Stimulated activated CD4-positive, alpha-beta T cell treated with anti-CD3 and anti-CD28 coated beads, Interleukin-4, amount 100 ng/mL, for 1 hour (primary cell): ENCODE measurements at regions not wholly inside any gene's neighbourhood (a gene's known extent, or its start where the extent isn't known, plus 50 kb on each side); places are given as distances from the start of the nearest gene placed in this dataset.
"Not testable (repeated sequence)": the region's sequence is repeated elsewhere in the genome, so short reads cannot be mapped to it uniquely, and the experiment has no call there.

ENCODE experiments used
- DNase-seq: peaks from one replicate; pipeline ENCODE4 v3.0.0-alpha.2; 2020

DNA sequence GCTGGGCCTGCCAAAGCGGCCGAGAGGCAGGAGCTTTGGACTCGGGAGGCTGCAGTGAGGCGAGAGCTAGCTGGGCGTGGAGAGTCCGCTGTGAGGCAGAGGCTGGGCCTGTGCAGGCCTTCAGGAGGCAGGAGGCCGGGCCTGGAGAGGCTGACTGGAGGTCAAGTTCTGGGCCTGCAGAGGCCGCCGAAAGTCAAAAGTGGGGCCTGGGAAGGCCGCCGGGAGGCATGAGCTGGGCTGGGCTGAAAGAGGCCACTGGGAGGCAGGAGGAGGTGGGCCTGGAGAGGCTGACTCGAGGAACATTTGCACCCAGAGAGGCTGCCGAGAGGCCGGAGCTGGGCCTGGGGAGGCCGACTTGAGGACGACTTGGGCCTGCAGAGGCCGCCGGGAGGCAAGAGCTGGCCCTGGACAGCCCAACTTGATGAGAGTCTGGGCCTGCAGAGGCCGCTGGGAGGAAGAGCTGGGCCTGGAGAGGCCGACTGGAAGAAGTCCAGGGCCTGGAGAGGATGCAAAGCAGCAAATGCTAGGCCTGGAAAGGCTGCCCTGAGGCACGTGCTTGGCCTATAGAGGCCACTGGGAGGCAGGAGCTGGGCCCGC lies 72.7 kb upstream of the COBL start:
- DNase-seq, result not testable (repeated sequence)

DNA sequence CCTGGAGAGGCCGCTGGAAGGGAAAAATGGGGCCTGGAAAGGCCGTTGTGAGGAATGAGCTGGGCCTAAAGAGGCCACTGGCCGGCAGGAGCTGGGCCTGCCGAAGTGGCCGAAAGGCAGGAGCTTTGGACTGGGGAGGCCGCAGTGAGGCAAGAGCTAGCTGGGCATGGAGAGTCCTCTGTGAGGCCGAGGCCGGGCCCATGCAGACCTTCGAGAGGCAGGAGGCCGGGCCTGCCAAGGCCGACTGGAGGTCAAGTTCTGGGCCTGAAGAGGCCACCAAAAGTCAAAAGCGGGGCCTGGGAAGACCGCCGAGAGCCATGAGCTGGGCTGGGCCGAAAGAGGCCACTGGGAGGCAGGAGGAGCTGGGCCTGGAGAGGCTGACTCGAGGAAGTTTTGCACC lies 71.6 kb upstream of the COBL start:
- not testable (repeated sequence) for DNase-seq

GRCh38 chr7:51386806-51387568 lies 70.4 kb upstream of the COBL start:
- not testable (repeated sequence) for DNase-seq

DNA sequence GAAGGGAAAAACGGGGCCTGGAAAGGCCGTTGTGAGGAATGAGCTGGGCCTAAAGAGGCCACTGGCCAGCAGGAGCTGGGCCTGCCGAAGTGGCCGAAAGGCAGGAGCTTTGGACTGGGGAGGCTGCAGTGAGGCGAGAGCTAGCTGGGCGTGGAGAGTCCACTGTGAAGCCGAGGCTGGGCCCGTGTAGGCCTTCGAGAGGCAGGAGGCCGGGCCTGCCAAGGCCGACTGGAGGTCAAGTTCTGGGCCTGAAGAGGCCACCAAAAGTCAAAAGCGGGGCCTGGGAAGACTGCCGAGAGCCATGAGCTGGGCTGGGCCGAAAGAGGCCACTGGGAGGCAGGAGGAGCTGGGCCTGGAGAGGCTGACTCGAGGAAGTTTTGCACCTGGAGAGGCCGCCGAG lies 69.6 kb upstream of the COBL start:
- DNase-seq, result not testable (repeated sequence)

GRCh38 chr7:51382243-51382642 lies 65.6 kb upstream of the COBL start:
- DNase-seq, result not testable (repeated sequence)

DNA sequence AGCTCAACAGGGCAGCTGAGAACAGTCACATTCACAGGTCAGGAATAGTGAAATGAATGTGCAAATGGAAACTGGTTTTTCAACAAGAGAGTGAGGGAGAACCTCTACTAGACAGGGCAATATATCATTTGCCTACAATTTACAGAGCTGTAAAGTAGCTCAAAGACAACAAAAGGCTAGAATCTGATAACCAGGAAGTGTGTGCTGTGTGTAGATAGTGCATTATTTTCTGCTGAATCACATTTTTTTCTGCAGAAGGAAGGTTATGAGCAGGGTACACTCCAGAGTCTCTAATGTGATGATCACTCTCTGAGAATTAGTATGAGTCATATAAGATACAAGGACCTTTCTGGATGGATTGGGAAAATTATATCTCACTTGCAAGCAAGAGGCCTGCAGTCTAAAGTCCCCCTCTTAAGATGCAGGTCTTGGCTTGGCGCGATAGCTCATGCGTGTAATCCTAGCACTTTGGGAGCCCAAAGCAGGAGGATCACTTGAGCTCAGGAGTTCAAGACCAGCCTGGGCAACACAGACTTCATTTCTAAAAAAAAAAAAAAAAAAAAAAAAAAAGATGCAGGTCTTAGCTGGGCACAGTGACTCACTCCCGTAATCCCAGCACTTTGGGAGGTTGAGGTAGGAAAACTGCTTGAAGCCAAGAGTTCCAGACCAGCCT lies 59.9 kb upstream of the COBL start:
- DNase-seq, result no peak

DNA sequence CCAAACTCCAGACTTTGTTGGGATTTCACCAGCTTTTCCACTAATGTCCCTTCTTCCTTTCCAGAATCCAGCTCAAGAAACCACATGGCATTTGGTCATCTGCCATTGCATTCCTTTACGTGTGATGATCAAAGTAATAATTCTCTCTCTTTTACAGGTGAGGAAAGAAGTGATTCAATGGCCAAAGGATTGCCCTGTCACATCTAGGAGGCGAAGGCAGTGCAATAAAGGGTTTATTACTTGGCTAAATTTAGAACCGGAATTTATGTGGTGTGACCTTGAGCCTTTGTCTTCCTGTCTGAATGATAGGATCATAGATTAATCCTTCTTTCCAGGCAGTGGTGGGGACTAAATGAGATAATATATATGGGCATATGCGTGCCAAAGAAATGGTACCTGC lies 58.3 kb upstream of the COBL start:
- DNase-seq, result no peak

DNA sequence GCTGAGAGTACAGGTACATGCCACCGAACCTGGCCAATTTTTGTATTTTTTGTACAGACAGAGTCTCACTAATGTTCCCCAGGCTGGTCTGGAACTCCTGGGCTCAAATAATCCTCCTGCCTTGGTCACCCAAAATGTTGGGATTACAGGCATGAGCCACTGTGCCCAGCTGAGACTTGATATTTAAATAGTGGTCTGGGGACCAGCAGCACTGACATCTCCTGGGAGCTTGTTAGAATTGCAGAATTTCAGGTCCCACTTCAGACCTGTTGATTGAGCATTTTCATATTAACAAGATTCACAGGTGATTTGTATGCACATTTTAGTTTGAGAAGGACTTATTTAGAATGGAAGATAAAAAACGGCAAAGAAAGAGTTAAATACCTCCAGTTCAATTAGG lies 57.0 kb upstream of the COBL start:
- not testable (repeated sequence) for DNase-seq

- DNase-seq, result no peak
These were observed 53.1 kb upstream of the COBL start for GRCh38 chr7:51369746-51370145.

DNA sequence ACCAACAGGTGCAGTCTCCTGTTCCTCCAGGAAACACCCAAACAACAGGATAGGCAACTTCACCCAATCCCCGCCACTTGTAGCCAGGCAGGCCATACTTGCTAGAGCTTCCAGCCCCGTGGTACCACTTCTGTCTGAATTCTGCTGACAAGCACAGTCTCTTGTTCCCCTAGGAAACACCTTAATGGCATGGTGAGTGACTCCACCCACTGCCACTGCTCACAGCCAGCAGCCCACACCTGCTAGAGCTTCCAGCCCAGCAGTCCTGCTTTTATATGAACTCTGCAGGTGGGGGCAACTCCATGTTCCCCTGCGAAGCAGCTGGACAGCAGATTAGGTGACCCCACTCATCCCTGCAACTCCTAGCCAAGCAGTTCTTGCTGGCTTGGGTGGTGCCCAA lies 52.6 kb upstream of the COBL start:
- not testable (repeated sequence) for DNase-seq

DNA sequence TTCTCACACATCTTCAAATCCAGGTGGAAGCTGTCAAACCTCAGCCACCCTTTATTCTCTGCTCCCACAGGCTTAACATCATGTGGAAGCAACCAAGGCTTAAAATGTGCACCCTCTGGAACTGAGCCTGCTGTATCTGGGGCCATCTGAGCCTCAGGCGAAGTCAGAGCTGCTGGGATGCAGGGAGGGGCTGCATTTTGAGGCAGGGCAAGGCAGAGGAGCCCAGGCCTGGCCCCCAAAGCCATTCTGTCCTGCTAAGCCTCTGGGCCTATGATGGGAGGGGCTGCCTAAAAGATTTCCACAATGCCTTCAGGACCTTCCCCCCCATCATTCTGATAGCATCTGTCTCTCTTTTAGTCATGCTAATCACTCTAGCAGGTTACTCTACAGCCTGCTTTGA lies 51.7 kb upstream of the COBL start:
- no peak for DNase-seq

- no peak for DNase-seq
These were observed 51.0 kb upstream of the COBL start for GRCh38 chr7:51367614-51367968.

DNA sequence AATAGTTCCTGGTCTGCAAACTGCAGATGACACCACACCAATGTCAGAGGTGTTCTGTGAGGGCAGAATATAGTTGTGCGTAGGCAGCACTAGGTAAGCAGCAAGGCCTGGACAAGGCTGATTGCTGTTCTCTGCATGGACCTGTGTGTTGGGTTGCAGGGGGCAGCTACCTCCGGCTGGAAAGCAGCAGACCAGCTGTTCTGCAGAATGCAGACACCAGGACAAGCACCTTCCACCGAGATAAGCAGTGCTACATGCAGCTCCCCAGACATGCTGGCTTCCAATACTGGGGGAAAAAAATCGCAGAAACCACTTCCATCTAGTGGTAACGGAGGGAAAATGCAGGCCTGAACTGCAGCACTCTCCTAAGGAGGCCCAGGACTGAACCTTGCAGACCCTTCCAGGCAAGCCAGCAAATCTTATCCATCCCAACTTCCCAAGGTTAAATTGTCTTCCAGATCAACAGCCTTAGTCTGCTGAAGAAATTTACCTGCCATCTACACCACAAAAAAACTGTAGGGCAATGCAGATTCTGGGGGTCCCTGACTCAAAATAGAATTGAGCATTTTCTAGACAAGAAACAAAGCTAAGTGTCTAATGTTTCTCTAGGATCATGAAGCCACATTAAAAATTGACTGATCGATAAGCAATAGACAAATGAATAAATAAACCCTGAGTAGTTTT lies 50.5 kb upstream of the COBL start:
- DNase-seq, result no peak
